Effector memory CD4-positive, alpha-beta T cell (primary cell): ENCODE measurements at regions not wholly inside any gene's neighbourhood (a gene's known extent, or its start where the extent isn't known, plus 50 kb on each side); places are given as distances from the start of the nearest gene placed in this dataset.

ENCODE experiments used
- DNase-seq, 3 donors: peaks; one replicate each; pipeline ENCODE4 v3.0.0-alpha.2; 2020
- H3K27ac ChIP-seq: 2 replicates; pipeline ENCODE4 v1.7.0; 2013; ENCODE audit warnings: mild to moderate bottlenecking, low read length, moderate library complexity; ENCODE audit not compliant: insufficient read depth, poor library complexity, severe bottlenecking
- H3K27me3 ChIP-seq: replicated peaks from 2 replicates; pipeline ENCODE4 v1.7.0; 2013; ENCODE audit warnings: mild to moderate bottlenecking, low read length; ENCODE audit not compliant: insufficient read depth, control insufficient read depth, poor library complexity, severe bottlenecking
- H3K36me3 ChIP-seq: 2 replicates; pipeline ENCODE4 v1.7.0; 2013; ENCODE audit warnings: mild to moderate bottlenecking, low read length, moderate library complexity; ENCODE audit not compliant: control insufficient read depth, insufficient read depth
- H3K4me1 ChIP-seq: 2 replicates; pipeline ENCODE4 v1.7.0; 2013; ENCODE audit warnings: low read length, mild to moderate bottlenecking; ENCODE audit not compliant: control insufficient read depth, insufficient read depth, poor library complexity, severe bottlenecking
- H3K4me3 ChIP-seq: 2 replicates; pipeline ENCODE4 v1.7.0; 2013; ENCODE audit warnings: low read length, low read depth, mild to moderate bottlenecking; ENCODE audit not compliant: insufficient read depth, poor library complexity, severe bottlenecking
- H3K9me3 ChIP-seq: 2 replicates; pipeline ENCODE4 v1.7.0; 2013; ENCODE audit warnings: mild to moderate bottlenecking, low read length, moderate library complexity; ENCODE audit not compliant: control insufficient read depth

DNA sequence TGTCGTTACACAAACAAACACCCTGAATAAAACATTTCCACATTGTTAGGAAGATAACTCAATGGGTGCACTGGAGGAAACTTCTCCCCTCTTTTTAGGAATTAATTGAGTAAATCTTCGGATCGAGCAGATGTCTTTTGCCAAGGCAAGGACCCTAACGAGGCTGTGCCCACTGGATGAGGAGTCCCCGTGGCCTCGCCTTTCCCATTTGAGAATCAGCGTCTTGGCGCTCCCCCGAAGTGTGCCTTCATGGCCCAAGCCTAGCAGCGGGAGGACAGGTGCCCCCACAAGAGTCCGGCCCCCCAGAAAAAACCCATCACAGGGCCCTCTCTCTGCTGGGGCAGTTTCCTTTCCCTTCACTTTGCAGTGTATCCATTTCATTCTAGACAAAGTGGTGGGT lies 246.6 kb downstream of the BCL11B start:
- Histone ChIP-seq H3K27ac (no peak overlapping the region), H3K4me3 (no peak overlapping the region), H3K27me3 (no peaks in the 10 kb centered on the region), H3K9me3 (no peaks in the 10 kb centered on the region), H3K36me3 (no peaks in the 10 kb centered on the region), H3K4me1 (peaks cover 4% of the 10 kb centered on the region)
- no peak for DNase-seq

- no peaks in the 10 kb centered on the region for H3K27me3 ChIP-seq
- no peak for DNase-seq
- H3K4me3 ChIP-seq = no peak overlapping the region
Observed at GRCh38 chr14:99026471-99026870, 245.5 kb downstream of the BCL11B start.

DNA sequence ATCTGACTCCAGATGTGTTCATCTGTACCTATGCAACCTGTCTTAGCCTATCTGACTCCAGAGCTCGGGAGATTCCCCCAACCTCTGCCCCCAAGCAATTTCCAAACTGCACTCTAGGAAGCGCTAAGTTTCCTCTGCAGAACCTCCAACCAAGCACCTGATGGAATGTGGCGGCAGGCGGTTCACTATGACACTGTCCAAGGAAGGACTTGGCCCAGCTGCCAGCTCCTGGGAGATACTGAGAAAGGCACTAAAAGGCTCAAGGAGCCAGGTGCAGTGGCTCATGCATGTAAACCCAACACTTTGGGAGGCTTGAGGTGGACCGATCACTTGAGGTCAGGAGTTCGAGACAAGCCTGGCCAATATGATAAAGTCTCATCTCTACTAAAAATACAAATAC lies 244.0 kb downstream of the BCL11B start:
- Histone ChIP-seq H3K36me3 (no peaks in the 10 kb centered on the region), H3K4me3 (no peak overlapping the region)

More at GRCh38 chr14:99026471-99026870, 245.5 kb downstream of the BCL11B start:
- no peaks in the 10 kb centered on the region for H3K9me3 ChIP-seq
- peaks cover 3% of the 10 kb centered on the region for H3K4me1 ChIP-seq
- H3K36me3 ChIP-seq = no peaks in the 10 kb centered on the region
- no peak overlapping the region for H3K27ac ChIP-seq

GRCh38 chr14:99028521-99028920 lies 243.5 kb downstream of the BCL11B start:
- no peak for DNase-seq
- no peaks in the 10 kb centered on the region for H3K4me1 ChIP-seq

More for the DNA sequence above, 244.0 kb downstream of the BCL11B start:
- H3K9me3 ChIP-seq = no peaks in the 10 kb centered on the region
- H3K27ac ChIP-seq = no peak overlapping the region
- no peaks in the 10 kb centered on the region for H3K4me1 ChIP-seq
- no peak for DNase-seq
- H3K27me3 ChIP-seq = no peaks in the 10 kb centered on the region

DNA sequence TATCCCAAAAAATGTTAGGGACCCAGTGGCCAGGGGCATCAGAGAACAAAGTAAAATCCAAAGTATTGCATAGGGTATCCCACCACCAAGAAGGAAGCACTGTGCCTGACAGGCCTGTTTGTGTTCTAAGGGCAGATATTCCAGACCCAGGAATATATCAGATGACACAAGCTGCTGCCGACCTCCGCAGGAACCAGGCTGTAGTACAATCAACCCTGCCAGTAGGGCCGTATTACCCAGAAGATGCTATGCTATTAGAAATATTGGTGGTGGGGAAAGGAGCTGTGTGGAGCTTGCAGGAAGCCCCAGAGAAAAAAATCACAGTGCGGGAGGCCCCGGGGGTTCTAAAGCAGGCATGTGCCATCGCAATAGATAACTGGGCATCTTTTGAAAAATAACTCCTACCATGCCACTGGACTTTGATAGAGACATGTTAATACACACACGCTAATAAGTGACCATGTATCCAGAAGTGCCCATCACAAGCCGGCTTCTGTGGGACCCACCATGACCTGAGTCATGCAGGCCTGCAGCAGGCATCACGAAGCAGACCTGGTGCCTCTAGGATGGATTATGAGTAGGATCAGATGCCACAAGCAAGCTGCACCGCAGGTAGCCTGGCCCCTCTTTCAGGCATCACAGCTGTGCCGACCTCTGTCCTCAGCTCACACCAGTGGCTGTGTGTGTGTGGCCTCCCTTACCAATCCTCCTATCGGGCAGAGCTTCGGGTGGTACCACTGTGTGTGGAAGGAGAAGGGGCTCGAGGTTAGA lies 242.7 kb downstream of the BCL11B start:
- Histone ChIP-seq H3K27me3 (no peaks in the 10 kb centered on the region), H3K4me1 (no peaks in the 10 kb centered on the region), H3K9me3 (no peaks in the 10 kb centered on the region), H3K36me3 (no peaks in the 10 kb centered on the region), H3K4me3 (no peak overlapping the region), H3K27ac (no peak overlapping the region)
- no peak for DNase-seq

More at GRCh38 chr14:99028521-99028920, 243.5 kb downstream of the BCL11B start:
- no peaks in the 10 kb centered on the region for H3K27me3 ChIP-seq
- H3K4me3 ChIP-seq = no peak overlapping the region
- H3K9me3 ChIP-seq = no peaks in the 10 kb centered on the region
- H3K27ac ChIP-seq = no peak overlapping the region
- no peaks in the 10 kb centered on the region for H3K36me3 ChIP-seq

- Histone ChIP-seq H3K36me3 (no peaks in the 10 kb centered on the region), H3K9me3 (no peaks in the 10 kb centered on the region), H3K4me3 (no peak overlapping the region), H3K27me3 (no peaks in the 10 kb centered on the region), H3K4me1 (no peaks in the 10 kb centered on the region), H3K27ac (no peak overlapping the region)
- DNase-seq = no peak
Observed at GRCh38 chr14:99029916-99030305, 242.1 kb downstream of the BCL11B start.

DNA sequence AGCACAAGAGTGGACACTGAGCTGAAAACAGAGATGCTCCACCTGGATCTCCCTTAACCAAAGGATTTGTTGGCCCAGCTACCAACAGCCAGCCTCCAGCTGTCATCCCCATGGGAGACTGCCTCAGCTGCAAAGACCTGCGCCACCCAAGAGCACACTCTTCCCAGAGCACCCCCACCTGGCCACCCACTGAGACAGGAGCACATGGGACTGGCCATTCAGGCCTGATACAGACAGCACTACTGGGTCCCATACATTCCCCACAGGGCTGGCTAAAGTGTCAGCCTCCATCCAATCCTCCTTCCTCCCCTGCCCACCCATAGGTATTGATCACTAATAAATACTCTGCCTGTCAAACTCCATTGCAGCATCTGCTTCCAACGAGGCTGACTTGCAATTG lies 241.5 kb downstream of the BCL11B start:
- no peaks in the 10 kb centered on the region for H3K9me3 ChIP-seq
- H3K4me1 ChIP-seq = no peaks in the 10 kb centered on the region
- H3K27me3 ChIP-seq = no peaks in the 10 kb centered on the region
- H3K36me3 ChIP-seq = no peaks in the 10 kb centered on the region
- H3K4me3 ChIP-seq = no peak overlapping the region
- DNase-seq = no peak
- no peak overlapping the region for H3K27ac ChIP-seq

DNA sequence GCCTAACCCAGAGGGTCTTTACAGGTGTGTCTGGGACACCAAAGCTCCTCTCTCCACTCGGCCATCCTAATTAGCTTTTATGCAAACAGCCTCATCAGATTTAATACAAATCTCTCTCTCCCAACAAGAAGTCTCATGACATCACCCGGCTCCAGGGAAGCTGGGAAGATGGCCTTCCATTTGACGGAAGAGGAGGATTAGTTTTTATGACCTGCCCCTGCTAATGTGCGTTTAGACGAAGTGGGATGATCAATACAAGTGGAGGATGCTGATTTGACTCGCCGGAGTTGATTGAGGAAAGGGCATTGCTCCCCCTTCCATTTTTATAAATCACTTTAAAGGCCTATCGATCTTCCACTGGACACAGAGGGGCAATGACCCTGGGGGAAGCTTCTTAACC lies 239.2 kb downstream of the BCL11B start:
- Histone ChIP-seq H3K27ac (no peak overlapping the region), H3K4me3 (no peak overlapping the region), H3K36me3 (no peaks in the 10 kb centered on the region), H3K27me3 (no peaks in the 10 kb centered on the region), H3K9me3 (no peaks in the 10 kb centered on the region), H3K4me1 (no peaks in the 10 kb centered on the region)
- DNase-seq = no peak

GRCh38 chr14:99033951-99034350 lies 238.0 kb downstream of the BCL11B start:
- Histone ChIP-seq H3K36me3 (no peaks in the 10 kb centered on the region), H3K4me1 (no peaks in the 10 kb centered on the region), H3K4me3 (no peak overlapping the region), H3K9me3 (no peaks in the 10 kb centered on the region), H3K27ac (no peak overlapping the region), H3K27me3 (no peaks in the 10 kb centered on the region)
- DNase-seq = no peak

DNA sequence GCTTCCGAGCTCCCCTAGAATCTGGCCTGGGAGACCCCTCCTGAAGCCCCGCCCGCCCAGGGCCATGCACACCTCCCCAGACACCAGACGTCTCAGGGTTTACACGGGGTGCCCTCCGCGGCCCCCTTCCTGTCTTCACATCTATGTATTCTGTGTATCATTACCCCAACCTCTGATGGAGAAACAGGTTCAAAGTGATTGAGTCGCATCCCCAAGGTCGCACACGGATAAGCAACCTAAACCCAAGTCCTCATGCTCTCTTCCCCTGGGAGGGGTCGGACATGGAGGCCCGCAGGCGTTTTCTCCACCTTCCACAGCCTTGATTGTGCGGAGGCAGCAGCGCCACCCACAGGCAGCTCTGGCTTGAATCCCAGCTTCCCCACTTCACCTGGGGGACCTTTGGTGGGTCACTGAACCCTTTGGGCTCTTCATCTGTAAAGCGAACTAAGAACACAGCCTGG lies 237.3 kb downstream of the BCL11B start:
- Histone ChIP-seq H3K4me1 (no peaks in the 10 kb centered on the region), H3K9me3 (no peaks in the 10 kb centered on the region), H3K4me3 (no peak overlapping the region), H3K27ac (no peak overlapping the region), H3K27me3 (no peaks in the 10 kb centered on the region), H3K36me3 (no peaks in the 10 kb centered on the region)
- no peak for DNase-seq
